Astrocyte (in vitro differentiated cells and primary cell): ENCODE measurements at regions not wholly inside any gene's neighbourhood (a gene's known extent, or its start where the extent isn't known, plus 50 kb on each side); places are given as distances from the start of the nearest gene placed in this dataset.

Source experiments
- DNase-seq: peaks from one replicate; pipeline ENCODE4 v3.0.0-alpha.2; 2010; ENCODE audit warnings: low read depth
- FAIRE-seq: peaks from 2 replicates; lab custom pipeline; 2011; peaks lifted over from hg19 to GRCh38; lab: Jason Lieb, UNC
- H2AFZ ChIP-seq: 2 replicates; pipeline ENCODE4 v1.6.0; 2012; ENCODE audit warnings: low read depth, low read length, inconsistent platforms
- H3K27ac ChIP-seq: 2 replicates; pipeline ENCODE4 v1.5.1; 2011; ENCODE audit warnings: low read depth, low read length, inconsistent platforms
- H3K27me3 ChIP-seq: 2 replicates; pipeline ENCODE4 v1.6.0; 2011; ENCODE audit warnings: low read length, inconsistent platforms; ENCODE audit not compliant: insufficient read depth
- H3K36me3 ChIP-seq: 2 replicates; pipeline ENCODE4 v1.5.1; 2011; ENCODE audit warnings: low read length, inconsistent platforms; ENCODE audit not compliant: insufficient read depth
- H3K4me1 ChIP-seq: 2 replicates; pipeline ENCODE4 v1.5.1; 2011; ENCODE audit warnings: low read length, inconsistent platforms; ENCODE audit not compliant: insufficient read depth
- H3K4me2 ChIP-seq: 2 replicates; pipeline ENCODE4 v1.6.0; 2012; ENCODE audit warnings: low read length, inconsistent platforms
- H3K4me3 ChIP-seq: 2 replicates; pipeline ENCODE4 v1.5.1; 2011; ENCODE audit warnings: low read depth, mild to moderate bottlenecking, low read length, inconsistent platforms; ENCODE audit not compliant: insufficient read depth
- H3K79me2 ChIP-seq: 2 replicates; pipeline ENCODE4 v1.6.0; 2012; ENCODE audit warnings: mild to moderate bottlenecking, low read length, inconsistent platforms; ENCODE audit not compliant: insufficient read depth
- H3K9ac ChIP-seq: 2 replicates; pipeline ENCODE4 v1.6.0; 2012; ENCODE audit warnings: mild to moderate bottlenecking, low read length, inconsistent platforms
- H3K9me3 ChIP-seq: 2 replicates; pipeline ENCODE4 v1.5.1; 2012; ENCODE audit warnings: low read depth, mild to moderate bottlenecking, low read length, inconsistent platforms; ENCODE audit not compliant: insufficient read depth
- H4K20me1 ChIP-seq: 2 replicates; pipeline ENCODE4 v1.6.0; 2012; ENCODE audit warnings: low read length, inconsistent platforms; ENCODE audit not compliant: insufficient read depth
- H3K27ac Mint-ChIP-seq: one replicate; pipeline ENCODE4 v1.8.0; 2021; ENCODE audit warnings: mild to moderate bottlenecking, mixed read lengths; ENCODE audit not compliant: unreplicated experiment
- H3K27me3 Mint-ChIP-seq: one replicate; pipeline ENCODE4 v1.8.0; 2021; ENCODE audit warnings: low read depth, mixed read lengths; ENCODE audit not compliant: unreplicated experiment
- H3K36me3 Mint-ChIP-seq: one replicate; pipeline ENCODE4 v1.8.0; 2021; ENCODE audit warnings: low read depth, mixed read lengths; ENCODE audit not compliant: unreplicated experiment
- H3K4me1 Mint-ChIP-seq: one replicate; pipeline ENCODE4 v1.8.0; 2021; ENCODE audit warnings: low read depth, mixed read lengths; ENCODE audit not compliant: unreplicated experiment
- H3K4me3 Mint-ChIP-seq: one replicate; pipeline ENCODE4 v1.8.0; 2021; ENCODE audit warnings: mild to moderate bottlenecking, moderate library complexity, mixed read lengths; ENCODE audit not compliant: unreplicated experiment
- H3K9me3 Mint-ChIP-seq: one replicate; pipeline ENCODE4 v1.8.0; 2021; ENCODE audit warnings: mild to moderate bottlenecking, mixed read lengths; ENCODE audit not compliant: unreplicated experiment
- EZH2 ChIP-seq: IDR thresholded peaks from 2 replicates; pipeline ENCODE4 v1.6.1; 2012; ENCODE audit warnings: mild to moderate bottlenecking, low read length, inconsistent platforms; ENCODE audit not compliant: insufficient read depth
- TF ChIP-seq, protein P1 (sequence below): IDR thresholded peaks from 2 replicates; pipeline ENCODE4 v1.5.1; 2011; ENCODE audit warnings: low read depth, mild to moderate bottlenecking, inconsistent platforms, low read length, moderate library complexity; ENCODE audit not compliant: insufficient read depth

DNA sequence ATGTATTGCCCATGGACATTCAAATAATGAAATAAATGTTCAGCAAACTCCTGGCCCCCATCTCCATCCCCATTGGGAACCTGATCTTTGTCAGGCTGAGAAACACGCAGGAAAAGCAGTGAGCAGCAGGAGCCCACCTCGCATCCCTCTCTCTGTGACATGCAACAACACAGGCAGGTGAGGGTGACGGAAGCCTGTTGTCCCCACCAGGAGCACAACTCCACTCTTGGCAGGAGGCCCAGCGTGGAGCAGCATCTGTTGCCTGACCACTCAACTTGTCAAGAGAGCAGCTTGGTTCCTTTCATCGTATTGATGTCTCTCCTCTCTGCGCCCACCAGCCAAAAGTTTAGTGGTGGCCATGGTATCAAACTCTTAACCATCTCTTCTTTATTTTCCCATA is 586.9 kb upstream of the ARID1B start:
- Histone ChIP-seq H3K4me2 (no peak overlapping the region), H4K20me1 (no peaks in the 10 kb centered on the region), H2AFZ (no peak overlapping the region), H3K9me3 (no peaks in the 10 kb centered on the region), H3K9ac (no peak overlapping the region), H3K4me1 (no peaks in the 10 kb centered on the region), H3K4me3 (no peak overlapping the region), H3K27me3 (no peaks in the 10 kb centered on the region), H3K79me2 (no peaks in the 10 kb centered on the region), H3K36me3 (no peaks in the 10 kb centered on the region), H3K27ac (no peak overlapping the region)
- Mint-ChIP-seq H3K36me3 (no peaks in the 10 kb centered on the region), H3K4me3 (no peak overlapping the region), H3K9me3 (no peaks in the 10 kb centered on the region), H3K27me3 (no peaks in the 10 kb centered on the region), H3K4me1 (no peaks in the 10 kb centered on the region), H3K27ac (no peak overlapping the region)
- FAIRE-seq: no peak
- DNase-seq: no peak
- TF ChIP-seq, protein P1, sequence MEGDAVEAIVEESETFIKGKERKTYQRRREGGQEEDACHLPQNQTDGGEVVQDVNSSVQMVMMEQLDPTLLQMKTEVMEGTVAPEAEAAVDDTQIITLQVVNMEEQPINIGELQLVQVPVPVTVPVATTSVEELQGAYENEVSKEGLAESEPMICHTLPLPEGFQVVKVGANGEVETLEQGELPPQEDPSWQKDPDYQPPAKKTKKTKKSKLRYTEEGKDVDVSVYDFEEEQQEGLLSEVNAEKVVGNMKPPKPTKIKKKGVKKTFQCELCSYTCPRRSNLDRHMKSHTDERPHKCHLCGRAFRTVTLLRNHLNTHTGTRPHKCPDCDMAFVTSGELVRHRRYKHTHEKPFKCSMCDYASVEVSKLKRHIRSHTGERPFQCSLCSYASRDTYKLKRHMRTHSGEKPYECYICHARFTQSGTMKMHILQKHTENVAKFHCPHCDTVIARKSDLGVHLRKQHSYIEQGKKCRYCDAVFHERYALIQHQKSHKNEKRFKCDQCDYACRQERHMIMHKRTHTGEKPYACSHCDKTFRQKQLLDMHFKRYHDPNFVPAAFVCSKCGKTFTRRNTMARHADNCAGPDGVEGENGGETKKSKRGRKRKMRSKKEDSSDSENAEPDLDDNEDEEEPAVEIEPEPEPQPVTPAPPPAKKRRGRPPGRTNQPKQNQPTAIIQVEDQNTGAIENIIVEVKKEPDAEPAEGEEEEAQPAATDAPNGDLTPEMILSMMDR: no peak
- no peak for TF ChIP-seq EZH2

DNA sequence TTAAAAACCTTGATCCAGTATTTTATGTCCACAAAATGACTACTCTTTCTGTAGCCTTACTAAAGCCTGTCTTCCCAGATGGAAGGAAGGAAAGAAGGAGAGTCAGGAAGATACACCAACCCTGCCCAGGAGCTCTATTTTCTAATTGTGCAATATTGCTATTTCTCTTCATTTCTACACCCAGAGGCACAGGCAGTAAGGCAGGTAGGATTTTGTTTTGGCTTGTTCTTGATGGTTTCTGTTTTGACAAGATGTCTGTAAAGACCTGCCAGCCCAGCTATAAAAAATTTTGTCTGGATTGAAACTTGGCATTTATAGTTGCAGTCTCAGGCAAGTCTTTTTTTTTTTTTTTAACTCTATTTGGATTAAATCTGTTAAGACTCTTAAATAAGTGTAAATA is 587.5 kb upstream of the ARID1B start:
- H3K36me3 ChIP-seq: no peaks in the 10 kb centered on the region
- H3K27ac Mint-ChIP-seq: no peak overlapping the region
- no peak overlapping the region for H3K4me3 ChIP-seq
- H3K9me3 Mint-ChIP-seq: no peaks in the 10 kb centered on the region
- no peaks in the 10 kb centered on the region for H3K9me3 ChIP-seq
- no peaks in the 10 kb centered on the region for H4K20me1 ChIP-seq
- DNase-seq (no peak), FAIRE-seq (no peak)
- H3K4me2 ChIP-seq: no peak overlapping the region
- no peak overlapping the region for H3K4me3 Mint-ChIP-seq
- H3K4me1 ChIP-seq: no peaks in the 10 kb centered on the region
- no peak overlapping the region for H2AFZ ChIP-seq
- H3K27me3 Mint-ChIP-seq: no peaks in the 10 kb centered on the region
- no peak for TF ChIP-seq EZH2
- TF ChIP-seq, protein P1: no peak
- no peaks in the 10 kb centered on the region for H3K79me2 ChIP-seq
- no peaks in the 10 kb centered on the region for H3K36me3 Mint-ChIP-seq
- H3K27ac ChIP-seq: no peak overlapping the region
- H3K27me3 ChIP-seq: no peaks in the 10 kb centered on the region
- H3K9ac ChIP-seq: no peak overlapping the region
- no peaks in the 10 kb centered on the region for H3K4me1 Mint-ChIP-seq

DNA sequence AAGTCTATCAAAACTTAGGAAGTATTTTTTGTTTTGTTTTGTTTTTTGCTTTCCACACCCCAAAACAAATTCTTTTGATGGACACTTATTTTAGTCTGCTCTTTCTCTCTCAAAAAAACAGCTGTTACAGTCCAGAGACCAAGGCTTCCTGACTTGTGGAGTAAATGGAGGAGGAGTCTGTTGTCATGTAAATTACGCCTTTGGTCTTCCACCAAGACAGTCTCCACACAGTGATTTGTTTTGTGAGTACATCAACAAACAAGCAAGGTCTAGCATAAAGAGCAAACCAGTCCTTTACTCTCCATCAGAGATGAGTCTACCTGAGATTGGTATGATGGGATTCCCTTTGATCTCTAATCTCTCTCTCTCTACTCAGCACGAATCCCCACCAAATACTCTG is 588.0 kb upstream of the ARID1B start:
- Histone ChIP-seq H3K27ac (no peak overlapping the region), H3K27me3 (no peaks in the 10 kb centered on the region), H2AFZ (no peak overlapping the region), H3K36me3 (no peaks in the 10 kb centered on the region), H3K4me3 (no peak overlapping the region), H3K4me2 (no peak overlapping the region), H3K9me3 (no peaks in the 10 kb centered on the region), H3K9ac (no peak overlapping the region), H3K4me1 (no peaks in the 10 kb centered on the region), H3K79me2 (no peaks in the 10 kb centered on the region), H4K20me1 (no peaks in the 10 kb centered on the region)
- FAIRE-seq (no peak), DNase-seq (no peak)
- H3K4me3 Mint-ChIP-seq: no peak overlapping the region
- TF ChIP-seq, protein P1: no peak
- no peak for TF ChIP-seq EZH2
- H3K27ac Mint-ChIP-seq: no peak overlapping the region
- H3K9me3 Mint-ChIP-seq: no peaks in the 10 kb centered on the region
- H3K36me3 Mint-ChIP-seq: no peaks in the 10 kb centered on the region
- peaks cover under 1% of the 10 kb centered on the region for H3K4me1 Mint-ChIP-seq
- no peaks in the 10 kb centered on the region for H3K27me3 Mint-ChIP-seq
